Fibroblast of lung (primary cell): ENCODE measurements at regions not wholly inside any gene's neighbourhood (a gene's known extent, or its start where the extent isn't known, plus 50 kb on each side); places are given as distances from the start of the nearest gene placed in this dataset.

Source experiments
- DNase-seq, 2 donors: peaks; one replicate each; pipeline versions ENCODE4 v3.0.0 to v3.0.0-alpha.2; 2010; ENCODE audit warnings: low read depth in 2 of 2
- H2AFZ ChIP-seq: 2 replicates; pipeline ENCODE4 v1.5.1; 2012; ENCODE audit warnings: low read length, control low read depth, inconsistent platforms
- H3K27ac ChIP-seq: 2 replicates; pipeline ENCODE4 v1.5.1; 2011; ENCODE audit warnings: low read length, control low read depth; ENCODE audit not compliant: insufficient read depth
- H3K27me3 ChIP-seq: 2 replicates; pipeline ENCODE4 v1.5.1; 2011; ENCODE audit warnings: mild to moderate bottlenecking, low read length; ENCODE audit not compliant: control insufficient read depth, insufficient read depth
- H3K36me3 ChIP-seq: 2 replicates; pipeline ENCODE4 v1.5.1; 2011; ENCODE audit warnings: low read length; ENCODE audit not compliant: control insufficient read depth, insufficient read depth
- H3K4me1 ChIP-seq: 2 replicates; pipeline ENCODE4 v1.5.1; 2011; ENCODE audit warnings: low read length; ENCODE audit not compliant: control insufficient read depth, insufficient read depth; ENCODE audit errors: extremely low read depth
- H3K4me2 ChIP-seq: 2 replicates; pipeline ENCODE4 v1.5.1; 2011; ENCODE audit warnings: low read length, control low read depth; ENCODE audit not compliant: insufficient read depth; ENCODE audit errors: extremely low read depth
- H3K4me3 ChIP-seq, 4 experiments: fragments of 200-600 bp in 1 of 4; sonication (generic) in 1 of 4; replicated peaks in 1 of 4; 2 replicates each; pipeline ENCODE4 v1.5.1; 2011 to 2016; ENCODE audit warnings: low read length in 4 of 4, low read depth in 3 of 4, mild to moderate bottlenecking in 3 of 4, control low read depth in 2 of 4, inconsistent platforms in 1 of 4, mixed read lengths in 1 of 4; ENCODE audit not compliant: insufficient read depth in 1 of 4; ENCODE audit errors: control extremely low read depth in 1 of 4
- H3K79me2 ChIP-seq: 2 replicates; pipeline ENCODE4 v1.5.1; 2012; ENCODE audit warnings: mild to moderate bottlenecking, low read length, inconsistent platforms; ENCODE audit not compliant: control insufficient read depth, insufficient read depth
- H3K9ac ChIP-seq: 2 replicates; pipeline ENCODE4 v1.5.1; 2011; ENCODE audit warnings: mild to moderate bottlenecking, low read length, control low read depth; ENCODE audit not compliant: insufficient read depth
- H3K9me3 ChIP-seq: 2 replicates; pipeline ENCODE4 v1.5.1; 2012; ENCODE audit warnings: low read depth, low read length; ENCODE audit not compliant: control insufficient read depth, insufficient read depth
- H4K20me1 ChIP-seq: 2 replicates; pipeline ENCODE4 v1.5.1; 2011; ENCODE audit warnings: low read length; ENCODE audit not compliant: control insufficient read depth, insufficient read depth; ENCODE audit errors: extremely low read depth
- EZH2 ChIP-seq: IDR thresholded peaks from 2 replicates; pipeline ENCODE4 v1.5.1; 2012; ENCODE audit warnings: low read length, control low read depth, mild to moderate bottlenecking; ENCODE audit errors: missing control alignments
- TF ChIP-seq, protein P1 (sequence below), 2 donors: IDR thresholded peaks in 1 of 2; conservative IDR thresholded peaks in 1 of 2; 1 replicate in 1 of 2; 2 replicates in 1 of 2; pipeline ENCODE4 v1.5.1; 2011 to 2012; ENCODE audit warnings: low read length in 2 of 2, control low read depth in 1 of 2, inconsistent platforms in 1 of 2, low read depth in 1 of 2, mild to moderate bottlenecking in 1 of 2

- no peak for TF ChIP-seq EZH2
- TF ChIP-seq, protein P1, sequence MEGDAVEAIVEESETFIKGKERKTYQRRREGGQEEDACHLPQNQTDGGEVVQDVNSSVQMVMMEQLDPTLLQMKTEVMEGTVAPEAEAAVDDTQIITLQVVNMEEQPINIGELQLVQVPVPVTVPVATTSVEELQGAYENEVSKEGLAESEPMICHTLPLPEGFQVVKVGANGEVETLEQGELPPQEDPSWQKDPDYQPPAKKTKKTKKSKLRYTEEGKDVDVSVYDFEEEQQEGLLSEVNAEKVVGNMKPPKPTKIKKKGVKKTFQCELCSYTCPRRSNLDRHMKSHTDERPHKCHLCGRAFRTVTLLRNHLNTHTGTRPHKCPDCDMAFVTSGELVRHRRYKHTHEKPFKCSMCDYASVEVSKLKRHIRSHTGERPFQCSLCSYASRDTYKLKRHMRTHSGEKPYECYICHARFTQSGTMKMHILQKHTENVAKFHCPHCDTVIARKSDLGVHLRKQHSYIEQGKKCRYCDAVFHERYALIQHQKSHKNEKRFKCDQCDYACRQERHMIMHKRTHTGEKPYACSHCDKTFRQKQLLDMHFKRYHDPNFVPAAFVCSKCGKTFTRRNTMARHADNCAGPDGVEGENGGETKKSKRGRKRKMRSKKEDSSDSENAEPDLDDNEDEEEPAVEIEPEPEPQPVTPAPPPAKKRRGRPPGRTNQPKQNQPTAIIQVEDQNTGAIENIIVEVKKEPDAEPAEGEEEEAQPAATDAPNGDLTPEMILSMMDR (conservative IDR thresholded peaks at IDR 0.05 in 1 of 2, IDR thresholded peaks at IDR 0.05 in 1 of 2; ENCODE audit: low read depth in 1 of 2, low read length in 2 of 2): no peak
- H4K20me1 ChIP-seq: no peaks in the 10 kb centered on the region
- H3K4me3 ChIP-seq: no peak overlapping the region
- H2AFZ ChIP-seq: no peak overlapping the region
- DNase-seq: no peak
- no peaks in the 10 kb centered on the region for H3K4me1 ChIP-seq
- H3K4me2 ChIP-seq: no peak overlapping the region
- no peaks in the 10 kb centered on the region for H3K27me3 ChIP-seq
- no peaks in the 10 kb centered on the region for H3K79me2 ChIP-seq
- H3K9ac ChIP-seq: no peak overlapping the region
- no peaks in the 10 kb centered on the region for H3K36me3 ChIP-seq
- no peaks in the 10 kb centered on the region for H3K9me3 ChIP-seq
- no peak overlapping the region for H3K27ac ChIP-seq
Observed at GRCh38 chr1:29801003-29801402, 564.7 kb downstream of the PTPRU start.

GRCh38 chr1:29800522-29800956 is 564.2 kb downstream of the PTPRU start:
- no peak overlapping the region for H3K4me2 ChIP-seq
- H3K36me3 ChIP-seq: no peaks in the 10 kb centered on the region
- DNase-seq: no peak
- no peak overlapping the region for H2AFZ ChIP-seq
- no peaks in the 10 kb centered on the region for H3K27me3 ChIP-seq
- H3K4me1 ChIP-seq: no peaks in the 10 kb centered on the region
- H4K20me1 ChIP-seq: no peaks in the 10 kb centered on the region
- no peak for TF ChIP-seq EZH2
- TF ChIP-seq, protein P1 (conservative IDR thresholded peaks at IDR 0.05 in 1 of 2, IDR thresholded peaks at IDR 0.05 in 1 of 2; ENCODE audit: low read depth in 1 of 2, low read length in 2 of 2): no peak
- H3K4me3 ChIP-seq: no peak overlapping the region
- no peaks in the 10 kb centered on the region for H3K9me3 ChIP-seq
- H3K79me2 ChIP-seq: no peaks in the 10 kb centered on the region
- no peak overlapping the region for H3K9ac ChIP-seq
- H3K27ac ChIP-seq: no peak overlapping the region

GRCh38 chr1:29800120-29800519 is 563.8 kb downstream of the PTPRU start:
- H2AFZ ChIP-seq: no peak overlapping the region
- H3K4me3 ChIP-seq: no peak overlapping the region
- H3K79me2 ChIP-seq: no peaks in the 10 kb centered on the region
- no peaks in the 10 kb centered on the region for H3K36me3 ChIP-seq
- no peaks in the 10 kb centered on the region for H3K9me3 ChIP-seq
- H3K9ac ChIP-seq: no peak overlapping the region
- no peak for DNase-seq
- H3K27me3 ChIP-seq: no peaks in the 10 kb centered on the region
- H3K4me2 ChIP-seq: no peak overlapping the region
- H3K4me1 ChIP-seq: no peaks in the 10 kb centered on the region
- H3K27ac ChIP-seq: no peak overlapping the region
- H4K20me1 ChIP-seq: no peaks in the 10 kb centered on the region
- TF ChIP-seq, protein P1 (conservative IDR thresholded peaks at IDR 0.05 in 1 of 2, IDR thresholded peaks at IDR 0.05 in 1 of 2; ENCODE audit: low read depth in 1 of 2, low read length in 2 of 2): no peak
- TF ChIP-seq EZH2: no peak
